Mucosa of gallbladder (tissue), 1 donor: ENCODE measurements at regions not wholly inside any gene's neighbourhood (a gene's known extent, or its start where the extent isn't known, plus 50 kb on each side); places are given as distances from the start of the nearest gene placed in this dataset.

Experiments used
- DNase-seq: peaks from one replicate; pipeline ENCODE4 v3.0.0-alpha.2; 2020; ENCODE audit warnings: low spot score
- donor health status: DM: no; HTN: no; CAD: no.

GRCh38 chr6:163630572-163630971, 216.1 kb downstream of the QKI start:
- no peak for DNase-seq

GRCh38 chr6:163630096-163630495, 215.6 kb downstream of the QKI start:
- no peak for DNase-seq
